HG03565 (cell line): ENCODE measurements at regions not wholly inside any gene's neighbourhood (a gene's known extent, or its start where the extent isn't known, plus 50 kb on each side); places are given as distances from the start of the nearest gene placed in this dataset.

Experiments
- ATAC-seq: cut with Tn5 transposase; IDR thresholded peaks from one replicate; pipeline ENCODE4 v1.9.1; 2021; ENCODE audit warnings: mild to moderate bottlenecking, moderate library complexity; ENCODE audit not compliant: unreplicated experiment

GRCh38 chr11:43545610-43546009, 134.9 kb upstream of the HSD17B12 start:
- no peak for ATAC-seq

DNA sequence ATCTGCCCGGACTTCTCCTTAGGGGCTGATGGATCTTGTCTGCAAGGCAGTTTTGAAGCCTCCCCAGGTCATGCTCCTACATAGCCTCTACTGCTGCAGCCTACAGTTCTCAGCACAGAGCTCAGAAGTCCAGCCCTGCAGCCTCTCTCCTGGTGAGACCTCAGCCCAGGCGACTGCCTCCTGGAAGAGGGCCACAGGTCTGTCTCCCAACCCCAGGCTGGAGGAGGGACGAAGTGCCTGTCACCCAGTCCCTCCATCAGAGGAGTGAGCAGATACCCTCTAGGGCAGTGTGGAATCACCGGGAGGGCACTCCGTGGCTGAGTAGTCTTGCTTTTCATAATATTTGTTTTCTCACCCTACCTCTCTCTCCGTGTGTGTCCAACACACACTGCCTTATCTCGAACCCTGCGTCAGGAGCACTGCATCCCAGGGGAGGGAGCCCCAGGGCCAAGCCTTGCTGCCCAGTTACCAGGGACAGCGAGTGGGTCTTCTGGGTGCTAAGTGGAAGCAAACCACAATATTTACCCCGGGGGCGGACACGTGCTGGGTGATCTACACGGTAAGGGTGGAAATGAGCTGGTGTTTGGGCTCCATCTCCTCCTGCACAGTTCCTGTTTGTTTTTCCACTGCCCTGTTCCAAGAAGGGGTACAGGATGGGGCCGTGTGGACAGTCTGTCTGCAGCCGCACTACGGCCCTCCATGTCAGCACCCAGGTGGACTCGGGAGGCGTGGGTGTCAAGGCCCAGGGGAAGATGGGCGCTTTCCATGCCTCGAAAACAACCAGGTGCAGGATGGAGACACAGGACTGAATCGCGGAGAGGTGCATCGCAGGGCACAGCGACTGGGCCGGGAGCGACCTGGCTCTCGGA, 133.7 kb upstream of the HSD17B12 start:
- ATAC-seq, result no peak

DNA sequence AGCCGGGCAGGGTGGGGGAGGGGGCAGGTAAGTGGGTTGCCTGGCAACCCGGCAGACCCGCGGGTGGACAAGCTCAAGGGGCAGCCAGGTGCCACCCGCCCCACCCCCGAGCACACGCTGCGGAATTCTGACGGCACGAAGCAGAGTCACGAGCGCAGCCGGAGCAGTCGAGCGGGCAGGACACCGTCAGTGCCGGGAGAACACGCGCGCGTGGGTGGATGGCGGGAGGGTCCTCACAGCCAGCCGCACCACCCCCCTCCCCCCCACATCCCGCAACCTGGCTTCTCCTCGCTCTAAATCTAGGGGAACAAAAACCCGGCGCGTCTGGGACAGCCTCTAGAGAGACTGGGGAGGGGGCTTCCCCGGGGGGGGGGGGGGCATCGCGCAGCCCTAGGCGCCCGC, 133.1 kb upstream of the HSD17B12 start:
- no peak for ATAC-seq

DNA sequence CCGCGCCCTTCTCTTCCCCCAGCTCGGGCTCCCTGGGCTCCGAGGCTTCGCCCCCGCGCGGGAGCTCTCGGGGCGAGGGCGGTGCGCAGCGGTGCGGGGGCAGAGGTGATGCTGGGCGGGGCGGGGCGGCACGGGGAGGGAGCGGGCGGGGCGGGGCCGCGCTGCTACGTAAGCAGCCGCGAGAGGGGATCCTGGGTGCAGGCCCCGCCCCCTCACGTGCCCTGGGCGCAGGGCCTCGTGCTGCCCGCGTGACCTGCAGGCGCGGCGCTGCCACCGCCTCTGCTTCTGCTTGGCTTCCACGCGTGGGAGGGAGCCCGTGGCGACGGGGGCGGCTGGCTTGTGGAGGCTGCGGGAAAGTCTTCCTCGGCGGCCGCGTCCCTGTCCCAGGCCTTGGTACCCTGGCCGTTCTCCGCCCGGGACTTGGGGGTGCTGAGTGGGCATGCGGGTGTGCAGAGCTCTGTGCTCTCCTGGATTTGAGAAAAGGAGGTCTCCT, 132.6 kb upstream of the HSD17B12 start:
- no peak for ATAC-seq

- ATAC-seq, result no peak
These were observed 131.6 kb upstream of the HSD17B12 start for GRCh38 chr11:43548916-43549315.

DNA sequence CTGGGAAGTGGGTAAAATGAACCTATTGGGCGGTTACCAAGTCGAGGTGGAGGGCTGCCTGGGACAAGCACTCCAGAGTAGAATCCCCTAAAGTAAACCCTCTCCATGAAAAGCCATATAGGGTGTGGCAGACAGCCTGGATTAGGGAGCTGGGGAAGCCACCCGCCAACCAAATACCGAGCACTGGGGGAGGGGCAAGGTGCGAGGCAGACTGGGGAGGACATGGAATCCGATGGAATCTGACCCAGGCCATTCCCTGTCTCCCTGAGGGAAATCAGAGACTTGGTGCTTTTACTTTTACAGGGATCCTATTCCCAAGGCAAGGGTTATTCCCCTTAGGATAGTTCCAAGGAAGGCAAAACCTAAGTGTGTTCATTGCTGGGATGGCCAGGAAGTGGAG, 130.9 kb upstream of the HSD17B12 start:
- ATAC-seq, result no peak

DNA sequence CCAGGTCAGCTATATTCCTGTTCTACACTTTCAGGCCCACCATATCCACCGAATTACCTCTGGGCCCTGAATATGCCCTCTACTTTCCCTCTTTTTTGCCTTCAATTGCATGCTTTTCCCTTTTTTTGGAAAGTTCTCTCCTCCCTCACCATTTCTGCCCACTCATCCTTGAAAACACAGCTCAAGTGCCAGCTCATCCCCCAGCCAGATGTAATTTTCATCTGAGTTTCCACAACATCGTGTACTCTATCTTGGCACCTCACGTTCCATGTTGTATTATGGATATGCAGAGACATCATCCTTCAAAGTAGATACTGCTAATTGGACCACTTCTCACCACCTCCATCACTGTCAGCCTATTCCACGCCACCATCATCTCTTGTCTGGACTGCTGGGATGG, 129.8 kb upstream of the HSD17B12 start:
- no peak for ATAC-seq

GRCh38 chr11:43554148-43554473, 126.4 kb upstream of the HSD17B12 start:
- no peak for ATAC-seq

DNA sequence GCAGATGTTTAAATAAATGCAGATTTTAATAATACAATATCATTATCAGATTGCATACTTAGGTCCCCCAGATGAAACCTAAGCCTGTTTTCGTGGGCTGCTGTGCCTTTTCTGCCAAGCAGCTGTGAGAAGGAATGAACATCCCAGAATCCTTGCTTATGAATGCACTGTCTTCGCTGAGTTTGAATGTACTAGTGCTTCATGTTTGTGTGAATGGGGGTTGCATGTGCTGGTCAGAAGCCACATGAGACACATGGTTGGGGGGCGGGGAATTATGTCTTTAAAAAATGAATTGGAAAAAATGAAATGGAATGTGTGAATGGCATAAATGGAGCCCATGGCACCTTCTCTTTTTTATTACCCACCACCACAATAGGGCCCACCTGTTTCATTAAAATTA, 125.4 kb upstream of the HSD17B12 start:
- no peak for ATAC-seq

GRCh38 chr11:43555816-43556611, 124.5 kb upstream of the HSD17B12 start:
- no peak for ATAC-seq

GRCh38 chr11:43556612-43557375, 123.7 kb upstream of the HSD17B12 start:
- no peak for ATAC-seq

GRCh38 chr11:43557553-43558110, 122.9 kb upstream of the HSD17B12 start:
- ATAC-seq, result no peak

GRCh38 chr11:43558146-43558545, 122.4 kb upstream of the HSD17B12 start:
- ATAC-seq, result no peak

GRCh38 chr11:43558556-43559127, 121.9 kb upstream of the HSD17B12 start:
- ATAC-seq, result no peak

- ATAC-seq, result no peak
These were observed 118.7 kb upstream of the HSD17B12 start for GRCh38 chr11:43561832-43562231.

DNA sequence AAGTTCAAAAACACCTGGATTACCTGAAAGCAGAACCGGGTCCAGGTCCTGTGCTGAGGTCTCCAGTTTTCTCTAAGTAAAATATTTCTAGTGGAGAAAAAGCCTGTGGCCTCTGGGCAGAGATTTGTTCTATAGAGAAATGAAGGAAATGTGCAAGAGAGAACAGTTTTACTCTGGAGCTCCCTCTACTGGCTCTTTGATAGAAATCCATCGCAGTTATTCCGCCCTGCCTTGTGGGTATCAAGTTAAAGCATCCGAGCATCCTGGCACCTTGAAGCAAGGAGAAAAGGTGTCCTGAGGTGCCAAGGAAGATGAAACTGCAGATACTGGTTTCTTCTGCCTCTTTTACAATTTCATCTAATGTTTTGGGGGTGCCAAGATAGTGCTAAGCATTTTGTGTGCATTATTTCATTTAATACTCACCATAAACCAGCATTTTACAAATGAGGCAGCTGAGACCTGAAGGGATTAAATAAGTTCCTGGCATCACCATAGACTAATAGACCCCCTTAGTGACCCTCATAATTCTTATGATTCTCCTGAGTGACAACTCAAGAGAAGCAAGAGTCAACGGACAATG, 113.1 kb upstream of the HSD17B12 start:
- peak; percentile 72 for ATAC-seq

- ATAC-seq, result no peak
These were observed 107.3 kb upstream of the HSD17B12 start for GRCh38 chr11:43573233-43573632.

DNA sequence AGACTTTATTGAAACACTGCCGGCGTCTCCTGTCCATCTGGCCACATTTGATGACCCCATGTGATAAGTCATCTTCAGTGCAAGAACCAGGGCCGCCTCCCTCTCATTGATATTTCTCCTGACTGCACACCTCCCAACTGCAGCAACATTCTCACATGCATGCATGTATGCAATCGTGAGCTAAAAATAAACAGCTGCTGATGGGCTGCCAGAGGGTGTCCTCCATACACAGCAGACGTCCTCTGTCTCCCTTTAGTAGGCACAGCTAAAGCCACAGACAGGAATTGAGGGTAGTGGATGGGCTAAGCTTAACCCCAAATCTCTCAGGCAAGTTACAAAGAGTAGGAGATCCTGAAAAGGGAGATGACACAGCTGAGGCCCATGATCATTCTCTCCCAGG, 106.7 kb upstream of the HSD17B12 start:
- ATAC-seq, result no peak

DNA sequence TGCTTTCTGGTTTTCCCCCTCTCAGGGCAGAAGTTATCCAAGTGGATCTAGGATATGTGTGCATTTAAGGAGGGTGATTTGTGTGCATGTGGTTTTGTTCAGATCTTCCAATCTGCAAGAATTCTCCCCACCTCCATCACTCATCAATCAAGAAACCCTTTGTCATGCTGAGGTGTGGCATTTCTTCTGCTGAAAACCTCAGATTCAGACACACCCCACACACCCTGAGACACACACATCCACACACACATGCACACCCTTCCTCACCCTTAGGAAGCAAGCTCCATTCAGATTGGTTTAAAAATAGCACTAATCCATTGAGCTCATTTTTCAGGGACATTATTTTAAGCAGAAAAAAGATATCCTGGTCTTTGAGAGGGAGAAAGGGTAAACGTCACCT, 106.1 kb upstream of the HSD17B12 start:
- ATAC-seq, result no peak
